NCI-H345 treated with DMSO at 0.1 percent for 48 hours (cell line): ENCODE measurements at regions not wholly inside any gene's neighbourhood (a gene's known extent, or its start where the extent isn't known, plus 50 kb on each side); places are given as distances from the start of the nearest gene placed in this dataset.

Experiments used
- DNase-seq: peaks from one replicate; lab custom pipeline; 2025; ENCODE audit not compliant: unreplicated experiment; lab: John Stamatoyannopoulos, UW

GRCh38 chr3:72193771-72194430 is 409.0 kb upstream of the PROK2 start:
- no peak for DNase-seq

- DNase-seq: no peak
Observed at GRCh38 chr3:72192572-72192971, 407.6 kb upstream of the PROK2 start.

- no peak for DNase-seq
Observed at GRCh38 chr3:72191209-72191960, 406.4 kb upstream of the PROK2 start.

GRCh38 chr3:72190050-72190449 is 405.1 kb upstream of the PROK2 start:
- DNase-seq: no peak

- no peak for DNase-seq
Observed at GRCh38 chr3:72189339-72189738, 404.4 kb upstream of the PROK2 start.

- DNase-seq: no peak
Observed at GRCh38 chr3:72188536-72188935, 403.6 kb upstream of the PROK2 start.

- DNase-seq: no peak
Observed at GRCh38 chr3:72187131-72187530, 402.2 kb upstream of the PROK2 start.

GRCh38 chr3:72186400-72186855 is 401.5 kb upstream of the PROK2 start:
- no peak for DNase-seq

GRCh38 chr3:72185549-72186399 is 400.8 kb upstream of the PROK2 start:
- DNase-seq: no peak

- DNase-seq: no peak
Observed at GRCh38 chr3:72183489-72183888, 398.5 kb upstream of the PROK2 start.

- no peak for DNase-seq
Observed at GRCh38 chr3:72182206-72182605, 397.3 kb upstream of the PROK2 start.

- DNase-seq: no peak
Observed at GRCh38 chr3:72181251-72181650, 396.3 kb upstream of the PROK2 start.

- no peak for DNase-seq
Observed at GRCh38 chr3:72180405-72180804, 395.5 kb upstream of the PROK2 start.

- DNase-seq: no peak
Observed at GRCh38 chr3:72179107-72179464, 394.1 kb upstream of the PROK2 start.

- DNase-seq: no peak
Observed at GRCh38 chr3:72178463-72179106, 393.6 kb upstream of the PROK2 start.

GRCh38 chr3:72177075-72178050 is 392.4 kb upstream of the PROK2 start:
- DNase-seq: no peak

GRCh38 chr3:72176537-72177041 is 391.6 kb upstream of the PROK2 start:
- no peak for DNase-seq

GRCh38 chr3:72175296-72175858 is 390.4 kb upstream of the PROK2 start:
- DNase-seq: no peak

- no peak for DNase-seq
Observed at GRCh38 chr3:72174890-72175289, 389.9 kb upstream of the PROK2 start.

- DNase-seq: no peak
Observed at GRCh38 chr3:72174040-72174439, 389.1 kb upstream of the PROK2 start.
